ENCODE measurements at regions not wholly inside any gene's neighbourhood (a gene's known extent, or its start where the extent isn't known, plus 50 kb on each side); places are given as distances from the start of the nearest gene placed in this dataset.

GRCh38 chr4:23654791-23655190 is 235.1 kb downstream of the PPARGC1A start:
- no peak for DNase-seq

GRCh38 chr4:23648854-23649596 is 240.8 kb downstream of the PPARGC1A start:
- DNase-seq: no peak

GRCh38 chr4:23635468-23635867 is 254.4 kb downstream of the PPARGC1A start:
- no peak for DNase-seq

GRCh38 chr4:23631255-23631950 is 258.4 kb downstream of the PPARGC1A start:
- no peak for DNase-seq

- DNase-seq: no peak
Measured at GRCh38 chr4:23630110-23630509, 259.7 kb downstream of the PPARGC1A start.

GRCh38 chr4:23629421-23629820 is 260.4 kb downstream of the PPARGC1A start:
- no peak for DNase-seq

GRCh38 chr4:23614284-23614892 is 275.5 kb downstream of the PPARGC1A start:
- DNase-seq: no peak

GRCh38 chr4:23613782-23614181 is 276.1 kb downstream of the PPARGC1A start:
- no peak for DNase-seq

- no peak for DNase-seq
Measured at GRCh38 chr4:23602720-23603119, 287.1 kb downstream of the PPARGC1A start.

- no peak for DNase-seq
Measured at GRCh38 chr4:23594125-23594524, 295.7 kb downstream of the PPARGC1A start.

- no peak for DNase-seq
Measured at GRCh38 chr4:23590431-23590830, 299.4 kb downstream of the PPARGC1A start.

- no peak for DNase-seq
Measured at GRCh38 chr4:23584024-23584423, 305.8 kb downstream of the PPARGC1A start.

- no peak for DNase-seq
Measured at GRCh38 chr4:23582671-23583070, 307.2 kb downstream of the PPARGC1A start.

- no peak for DNase-seq
Measured at GRCh38 chr4:23579166-23579565, 310.7 kb downstream of the PPARGC1A start.

GRCh38 chr4:23577398-23577797 is 312.4 kb downstream of the PPARGC1A start:
- DNase-seq: no peak

GRCh38 chr4:23572382-23572781 is 317.5 kb downstream of the PPARGC1A start:
- no peak for DNase-seq

GRCh38 chr4:23567338-23567737 is 322.5 kb downstream of the PPARGC1A start:
- no peak for DNase-seq

GRCh38 chr4:23560748-23561147 is 329.1 kb downstream of the PPARGC1A start:
- no peak for DNase-seq

- DNase-seq: no peak
Measured at GRCh38 chr4:23558101-23558500, 331.7 kb downstream of the PPARGC1A start.

- DNase-seq: no peak
Measured at GRCh38 chr4:23547601-23548000, 342.2 kb downstream of the PPARGC1A start.

- no peak for DNase-seq
Measured at GRCh38 chr4:23547096-23547495, 342.8 kb downstream of the PPARGC1A start.

- DNase-seq: no peak
Measured at GRCh38 chr4:23539969-23540569, 349.8 kb downstream of the PPARGC1A start.

- DNase-seq: no peak
Measured at GRCh38 chr4:23533859-23534258, 356.0 kb downstream of the PPARGC1A start.

- DNase-seq: no peak
Measured at GRCh38 chr4:23516716-23517115, 373.1 kb downstream of the PPARGC1A start.

Data from right hindlimb (tissue), 1 donor.